DMS 273 treated with DMSO at 0.1 percent for 48 hours (cell line): ENCODE measurements at regions not wholly inside any gene's neighbourhood (a gene's known extent, or its start where the extent isn't known, plus 50 kb on each side); places are given as distances from the start of the nearest gene placed in this dataset.

Experiments used
- DNase-seq: peaks from one replicate; lab custom pipeline; 2025; lab: John Stamatoyannopoulos, UW

GRCh38 chr3:42012935-42013690 lies 51.2 kb upstream of the ULK4 start:
- no peak for DNase-seq

- DNase-seq, result no peak
Measured at GRCh38 chr3:42012383-42012934, 50.6 kb upstream of the ULK4 start.
